OCI-LY1 (cell line): ENCODE measurements at regions not wholly inside any gene's neighbourhood (a gene's known extent, or its start where the extent isn't known, plus 50 kb on each side); places are given as distances from the start of the nearest gene placed in this dataset.

Source experiments
- H2AFZ ChIP-seq: fragments of 200-600 bp; sonication (generic), shearing (Covaris generic); 2 replicates; pipeline ENCODE4 v1.6.0; 2014; ENCODE audit warnings: antibody characterized with exemption, mild to moderate bottlenecking, low read length
- H3F3A ChIP-seq: fragments of 200-600 bp; sonication (generic), shearing (Covaris generic); 2 replicates; pipeline ENCODE4 v1.6.0; 2014; ENCODE audit warnings: mild to moderate bottlenecking, antibody characterized with exemption, low read length, moderate library complexity; ENCODE audit not compliant: insufficient read depth
- H3K27ac ChIP-seq: fragments of 200-600 bp; sonication (generic); 2 replicates; pipeline ENCODE4 v1.5.1; 2014; ENCODE audit warnings: low read length, mixed run types, mild to moderate bottlenecking, low read depth; ENCODE audit not compliant: poor library complexity, severe bottlenecking
- H3K27me3 ChIP-seq: fragments of 200-600 bp; sonication (generic); 2 replicates; pipeline ENCODE4 v1.6.0; 2014; ENCODE audit warnings: antibody characterized with exemption, mild to moderate bottlenecking, low read length, moderate library complexity; ENCODE audit not compliant: insufficient read depth
- H3K36me3 ChIP-seq: fragments of 200-600 bp; sonication (generic); 2 replicates; pipeline ENCODE4 v1.6.1; 2014; ENCODE audit warnings: mild to moderate bottlenecking, antibody characterized with exemption, low read length, moderate library complexity, mixed read lengths; ENCODE audit not compliant: insufficient read depth
- H3K4me1 ChIP-seq: fragments of 200-600 bp; sonication (generic); 2 replicates; pipeline ENCODE4 v1.5.1; 2014; ENCODE audit warnings: mild to moderate bottlenecking, low read length, moderate library complexity; ENCODE audit not compliant: insufficient read depth, severe bottlenecking
- H3K4me2 ChIP-seq: fragments of 200-600 bp; sonication (generic), shearing (Covaris generic); 2 replicates; pipeline ENCODE4 v1.6.1; 2014; ENCODE audit warnings: low read length
- H3K4me3 ChIP-seq: fragments of 200-600 bp; sonication (generic); 2 replicates; pipeline ENCODE4 v1.5.1; 2014; ENCODE audit warnings: low read length, low read depth, mild to moderate bottlenecking, mixed read lengths; ENCODE audit not compliant: poor library complexity, severe bottlenecking
- H3K79me2 ChIP-seq: fragments of 200-600 bp; shearing (Covaris generic); 2 replicates; pipeline ENCODE4 v1.6.1; 2016; ENCODE audit warnings: mixed run types, low read length, mixed read lengths; ENCODE audit not compliant: insufficient read depth
- H3K9ac ChIP-seq: fragments of 200-600 bp; sonication (generic), shearing (Covaris generic); 2 replicates; pipeline ENCODE4 v1.6.1; 2014; ENCODE audit warnings: mild to moderate bottlenecking, low read length, mixed read lengths
- H3K9me2 ChIP-seq: fragments of 200-600 bp; sonication (generic), shearing (Covaris generic); 2 replicates; pipeline ENCODE4 v1.6.1; 2014; ENCODE audit warnings: low read depth, mild to moderate bottlenecking, low read length, mixed read lengths
- H3K9me3 ChIP-seq: fragments of 200-600 bp; shearing (Covaris generic); 2 replicates; pipeline ENCODE4 v1.6.1; 2014; ENCODE audit warnings: low read length, mixed read lengths
- H4K20me1 ChIP-seq: fragments of 200-600 bp; sonication (generic), shearing (Covaris generic); 2 replicates; pipeline ENCODE4 v1.6.0; 2016; ENCODE audit warnings: mild to moderate bottlenecking, low read length; ENCODE audit not compliant: insufficient read depth
- EZH2 ChIP-seq: fragments of 200-600 bp; sonication (generic), shearing (Covaris generic); IDR thresholded peaks from 2 replicates; pipeline ENCODE4 v1.8.0; 2017; ENCODE audit warnings: borderline replicate concordance, mixed run types, mild to moderate bottlenecking, antibody characterized with exemption, low read length, moderate library complexity, mixed read lengths
- TF ChIP-seq, protein P1 (sequence below): fragments of 200-600 bp; sonication (generic), shearing (Covaris generic); IDR thresholded peaks from 2 replicates; pipeline ENCODE4 v1.5.1; 2017; ENCODE audit warnings: mild to moderate bottlenecking, antibody characterized with exemption, low read length, moderate library complexity, mixed read lengths

- no peak overlapping the region for H2AFZ ChIP-seq
- H3K4me2 ChIP-seq, result no peak overlapping the region
- no peak overlapping the region for H3K9ac ChIP-seq
- no peaks in the 10 kb centered on the region for H3K9me3 ChIP-seq
- H3K27ac ChIP-seq, result no peak overlapping the region
- H3K4me3 ChIP-seq, result no peak overlapping the region
- no peaks in the 10 kb centered on the region for H3K27me3 ChIP-seq
- H3F3A ChIP-seq, result no peaks in the 10 kb centered on the region
- no peaks in the 10 kb centered on the region for H3K79me2 ChIP-seq
- no peaks in the 10 kb centered on the region for H3K36me3 ChIP-seq
- TF ChIP-seq EZH2, result no peak
- TF ChIP-seq, protein P1, sequence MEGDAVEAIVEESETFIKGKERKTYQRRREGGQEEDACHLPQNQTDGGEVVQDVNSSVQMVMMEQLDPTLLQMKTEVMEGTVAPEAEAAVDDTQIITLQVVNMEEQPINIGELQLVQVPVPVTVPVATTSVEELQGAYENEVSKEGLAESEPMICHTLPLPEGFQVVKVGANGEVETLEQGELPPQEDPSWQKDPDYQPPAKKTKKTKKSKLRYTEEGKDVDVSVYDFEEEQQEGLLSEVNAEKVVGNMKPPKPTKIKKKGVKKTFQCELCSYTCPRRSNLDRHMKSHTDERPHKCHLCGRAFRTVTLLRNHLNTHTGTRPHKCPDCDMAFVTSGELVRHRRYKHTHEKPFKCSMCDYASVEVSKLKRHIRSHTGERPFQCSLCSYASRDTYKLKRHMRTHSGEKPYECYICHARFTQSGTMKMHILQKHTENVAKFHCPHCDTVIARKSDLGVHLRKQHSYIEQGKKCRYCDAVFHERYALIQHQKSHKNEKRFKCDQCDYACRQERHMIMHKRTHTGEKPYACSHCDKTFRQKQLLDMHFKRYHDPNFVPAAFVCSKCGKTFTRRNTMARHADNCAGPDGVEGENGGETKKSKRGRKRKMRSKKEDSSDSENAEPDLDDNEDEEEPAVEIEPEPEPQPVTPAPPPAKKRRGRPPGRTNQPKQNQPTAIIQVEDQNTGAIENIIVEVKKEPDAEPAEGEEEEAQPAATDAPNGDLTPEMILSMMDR, result no peak
- H4K20me1 ChIP-seq, result no peaks in the 10 kb centered on the region
- H3K9me2 ChIP-seq, result no peaks in the 10 kb centered on the region
- H3K4me1 ChIP-seq, result no peaks in the 10 kb centered on the region
Observed at GRCh38 chrX:139209342-139209741, 321.2 kb upstream of the F9 start.

GRCh38 chrX:139207655-139208054 is 322.9 kb upstream of the F9 start:
- no peak for TF ChIP-seq EZH2
- TF ChIP-seq, protein P1, result no peak
- H3K9me2 ChIP-seq, result no peaks in the 10 kb centered on the region
- no peaks in the 10 kb centered on the region for H3F3A ChIP-seq
- H3K9me3 ChIP-seq, result no peaks in the 10 kb centered on the region
- H3K79me2 ChIP-seq, result no peaks in the 10 kb centered on the region
- H4K20me1 ChIP-seq, result no peaks in the 10 kb centered on the region
- no peak overlapping the region for H3K4me2 ChIP-seq
- no peak overlapping the region for H2AFZ ChIP-seq
- no peak overlapping the region for H3K9ac ChIP-seq
- H3K27ac ChIP-seq, result no peak overlapping the region
- H3K4me1 ChIP-seq, result no peaks in the 10 kb centered on the region
- no peak overlapping the region for H3K4me3 ChIP-seq
- H3K36me3 ChIP-seq, result no peaks in the 10 kb centered on the region
- H3K27me3 ChIP-seq, result no peaks in the 10 kb centered on the region

- Histone ChIP-seq H3K4me2 (no peak overlapping the region), H3K27ac (no peak overlapping the region), H3K9me2 (no peaks in the 10 kb centered on the region), H3K27me3 (no peaks in the 10 kb centered on the region), H3K36me3 (no peaks in the 10 kb centered on the region), H3K79me2 (no peaks in the 10 kb centered on the region), H2AFZ (no peak overlapping the region), H3K9ac (no peak overlapping the region), H4K20me1 (no peaks in the 10 kb centered on the region), H3K4me1 (no peaks in the 10 kb centered on the region), H3K9me3 (no peaks in the 10 kb centered on the region), H3K4me3 (no peak overlapping the region), H3F3A (no peaks in the 10 kb centered on the region)
- TF ChIP-seq EZH2, result no peak
- TF ChIP-seq, protein P1, result no peak
Observed at GRCh38 chrX:139206914-139207313, 323.6 kb upstream of the F9 start.
